ENCODE measurements at regions not wholly inside any gene's neighbourhood (a gene's known extent, or its start where the extent isn't known, plus 50 kb on each side); places are given as distances from the start of the nearest gene placed in this dataset.
"Not testable (repeated sequence)": the region's sequence is repeated elsewhere in the genome, so short reads cannot be mapped to it uniquely, and the experiment has no call there.

DNA sequence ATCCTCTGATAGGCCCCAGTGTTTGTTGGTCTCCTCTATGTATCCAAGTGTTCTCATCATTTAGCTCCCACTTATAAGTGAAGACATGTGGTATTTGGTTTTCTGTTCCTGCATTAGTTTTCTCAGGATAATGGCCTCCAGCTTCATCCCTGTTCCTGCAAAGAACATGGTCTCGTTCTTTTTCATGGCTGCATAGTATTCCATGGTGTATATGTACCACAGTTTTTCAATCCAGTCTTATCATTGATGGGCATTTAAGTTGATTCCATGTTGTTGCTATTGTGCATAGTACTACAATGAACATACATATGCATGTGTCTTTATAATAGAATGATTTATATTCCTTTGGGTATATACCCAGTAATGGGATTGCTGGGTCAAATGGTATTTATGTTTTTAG, 406.9 kb downstream of the UTRN start:
- TF ChIP-seq, protein P1, sequence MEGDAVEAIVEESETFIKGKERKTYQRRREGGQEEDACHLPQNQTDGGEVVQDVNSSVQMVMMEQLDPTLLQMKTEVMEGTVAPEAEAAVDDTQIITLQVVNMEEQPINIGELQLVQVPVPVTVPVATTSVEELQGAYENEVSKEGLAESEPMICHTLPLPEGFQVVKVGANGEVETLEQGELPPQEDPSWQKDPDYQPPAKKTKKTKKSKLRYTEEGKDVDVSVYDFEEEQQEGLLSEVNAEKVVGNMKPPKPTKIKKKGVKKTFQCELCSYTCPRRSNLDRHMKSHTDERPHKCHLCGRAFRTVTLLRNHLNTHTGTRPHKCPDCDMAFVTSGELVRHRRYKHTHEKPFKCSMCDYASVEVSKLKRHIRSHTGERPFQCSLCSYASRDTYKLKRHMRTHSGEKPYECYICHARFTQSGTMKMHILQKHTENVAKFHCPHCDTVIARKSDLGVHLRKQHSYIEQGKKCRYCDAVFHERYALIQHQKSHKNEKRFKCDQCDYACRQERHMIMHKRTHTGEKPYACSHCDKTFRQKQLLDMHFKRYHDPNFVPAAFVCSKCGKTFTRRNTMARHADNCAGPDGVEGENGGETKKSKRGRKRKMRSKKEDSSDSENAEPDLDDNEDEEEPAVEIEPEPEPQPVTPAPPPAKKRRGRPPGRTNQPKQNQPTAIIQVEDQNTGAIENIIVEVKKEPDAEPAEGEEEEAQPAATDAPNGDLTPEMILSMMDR (conservative IDR thresholded peaks at IDR 0.05; ENCODE audit: low read depth, low read length), result not testable (repeated sequence)
- TF ChIP-seq EZH2 (IDR thresholded peaks at IDR 0.05; ENCODE audit: borderline replicate concordance, low read depth, low read length, poor library complexity, severe bottlenecking), result not testable (repeated sequence)
